Right atrium auricular region (tissue), 2 donors: ENCODE measurements at regions not wholly inside any gene's neighbourhood (a gene's known extent, or its start where the extent isn't known, plus 50 kb on each side); places are given as distances from the start of the nearest gene placed in this dataset.

Experiments used
- DNase-seq: peaks from one replicate; pipeline ENCODE4 v3.0.0-alpha.2; 2019; ENCODE audit warnings: low spot score
- H3K27ac ChIP-seq, 2 donors: fragments of 200-600 bp; sonication (generic); 1 replicate in 1 of 2; 2 replicates in 1 of 2; pipeline ENCODE4 v1.5.1; 2016 to 2019
- H3K27me3 ChIP-seq, 2 donors: fragments of 200-600 bp; sonication (generic); one replicate each; pipeline versions ENCODE4 v1.5.1 to v1.6.0; 2017 to 2019
- H3K36me3 ChIP-seq: fragments of 200-600 bp; sonication (generic); one replicate; pipeline ENCODE4 v1.5.1; 2016
- H3K4me1 ChIP-seq, 2 donors: fragments of 200-600 bp; sonication (generic); one replicate each; pipeline versions ENCODE4 v1.5.1 to v1.6.0; 2017 to 2019
- H3K4me3 ChIP-seq, 2 donors: fragments of 200-600 bp; sonication (generic); 1 replicate in 1 of 2; 2 replicates in 1 of 2; pipeline ENCODE4 v1.5.1; 2017 to 2019; ENCODE audit warnings: mild to moderate bottlenecking in 1 of 2, moderate library complexity in 1 of 2
- H3K9me3 ChIP-seq, 2 donors: fragments of 200-600 bp; sonication (generic); one replicate each; pipeline ENCODE4 v1.5.1; 2019
- TF ChIP-seq, protein P1 (sequence below), 2 donors: fragments of 200-600 bp; sonication (generic); IDR thresholded peaks; one replicate each; pipeline ENCODE4 v1.5.1; 2019; ENCODE audit warnings: antibody characterized with exemption in 2 of 2

DNA sequence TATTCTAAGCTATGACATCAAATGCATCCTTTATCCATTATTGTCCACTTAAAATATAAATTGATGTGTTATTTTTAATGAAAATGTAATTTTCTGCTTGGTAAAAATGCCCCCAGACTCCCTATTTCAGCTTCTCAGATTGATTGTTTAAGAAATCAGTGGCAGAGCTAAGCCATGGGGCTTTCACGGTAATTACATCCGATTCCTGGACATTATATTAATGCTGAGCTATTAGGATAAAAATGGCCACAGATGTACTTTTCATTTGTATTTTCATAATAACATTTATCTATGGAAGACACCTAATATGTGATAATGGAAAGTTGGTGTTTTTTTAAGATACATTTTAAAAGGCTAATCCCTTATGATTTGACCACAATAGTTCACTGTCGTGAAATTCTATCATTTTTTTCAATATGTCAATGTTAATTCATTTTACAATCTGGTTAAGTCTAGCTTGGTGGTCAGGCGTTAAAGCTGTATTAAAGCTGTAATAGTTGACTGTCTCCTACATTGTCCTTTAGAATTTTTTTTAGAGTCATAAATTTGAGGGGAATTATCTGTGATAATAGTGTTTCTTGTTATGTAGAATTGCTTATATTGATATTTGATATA, 229.0 kb upstream of the UBE2E3 start:
- H3K9me3 ChIP-seq = no peaks in the 10 kb centered on the region
- DNase-seq = no peak
- H3K27ac ChIP-seq = no peak overlapping the region
- TF ChIP-seq, protein P1, sequence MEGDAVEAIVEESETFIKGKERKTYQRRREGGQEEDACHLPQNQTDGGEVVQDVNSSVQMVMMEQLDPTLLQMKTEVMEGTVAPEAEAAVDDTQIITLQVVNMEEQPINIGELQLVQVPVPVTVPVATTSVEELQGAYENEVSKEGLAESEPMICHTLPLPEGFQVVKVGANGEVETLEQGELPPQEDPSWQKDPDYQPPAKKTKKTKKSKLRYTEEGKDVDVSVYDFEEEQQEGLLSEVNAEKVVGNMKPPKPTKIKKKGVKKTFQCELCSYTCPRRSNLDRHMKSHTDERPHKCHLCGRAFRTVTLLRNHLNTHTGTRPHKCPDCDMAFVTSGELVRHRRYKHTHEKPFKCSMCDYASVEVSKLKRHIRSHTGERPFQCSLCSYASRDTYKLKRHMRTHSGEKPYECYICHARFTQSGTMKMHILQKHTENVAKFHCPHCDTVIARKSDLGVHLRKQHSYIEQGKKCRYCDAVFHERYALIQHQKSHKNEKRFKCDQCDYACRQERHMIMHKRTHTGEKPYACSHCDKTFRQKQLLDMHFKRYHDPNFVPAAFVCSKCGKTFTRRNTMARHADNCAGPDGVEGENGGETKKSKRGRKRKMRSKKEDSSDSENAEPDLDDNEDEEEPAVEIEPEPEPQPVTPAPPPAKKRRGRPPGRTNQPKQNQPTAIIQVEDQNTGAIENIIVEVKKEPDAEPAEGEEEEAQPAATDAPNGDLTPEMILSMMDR (IDR thresholded peaks at IDR 0.05) = no peak
- H3K4me1 ChIP-seq = no peaks in the 10 kb centered on the region
- no peak overlapping the region for H3K4me3 ChIP-seq
- no peaks in the 10 kb centered on the region for H3K36me3 ChIP-seq
- no peaks in the 10 kb centered on the region for H3K27me3 ChIP-seq

DNA sequence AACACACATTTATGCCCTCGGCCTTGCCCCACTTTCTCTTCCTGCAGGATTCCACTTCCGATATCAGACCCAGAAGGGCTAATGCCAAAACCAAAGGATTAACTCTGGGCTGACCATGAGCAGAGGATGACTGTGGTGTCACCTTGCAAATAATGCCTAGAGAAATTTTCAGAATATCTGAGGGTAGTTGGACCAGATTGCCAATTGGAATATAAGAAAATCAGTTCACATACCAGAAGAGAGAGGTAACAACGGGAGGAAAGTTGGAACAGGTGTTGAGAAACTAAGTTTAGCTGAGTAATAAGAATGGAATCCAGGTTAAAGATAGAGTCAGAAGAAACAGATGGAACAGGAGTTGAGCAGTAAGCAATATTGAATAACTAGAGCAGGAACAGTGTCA, 232.7 kb upstream of the UBE2E3 start:
- Histone ChIP-seq H3K36me3 (no peaks in the 10 kb centered on the region), H3K4me1 (no peaks in the 10 kb centered on the region), H3K4me3 (no peak overlapping the region), H3K27ac (no peak overlapping the region), H3K9me3 (no peaks in the 10 kb centered on the region), H3K27me3 (no peaks in the 10 kb centered on the region)
- TF ChIP-seq, protein P1 (IDR thresholded peaks at IDR 0.05) = no peak
- DNase-seq = no peak

DNA sequence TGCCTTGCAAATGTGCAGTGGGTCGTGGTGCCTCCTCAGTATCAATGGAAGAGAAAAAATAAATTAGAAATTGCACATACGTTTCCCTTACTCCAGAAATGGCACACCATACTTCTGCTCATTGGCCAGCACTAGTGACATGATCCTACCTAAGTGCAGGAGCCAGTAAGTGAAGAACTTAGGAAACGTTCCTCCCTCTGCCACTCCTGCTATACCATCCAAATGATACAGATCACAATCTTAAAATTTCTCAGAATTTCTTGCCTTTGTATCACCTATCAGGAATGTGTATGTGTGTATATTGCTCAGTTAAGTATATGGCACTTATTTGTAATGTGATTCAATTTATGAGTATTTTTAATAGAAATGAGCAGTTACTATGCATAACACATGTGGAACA, 237.0 kb upstream of the UBE2E3 start:
- H3K27me3 ChIP-seq = no peaks in the 10 kb centered on the region
- DNase-seq = no peak
- H3K4me1 ChIP-seq = no peaks in the 10 kb centered on the region
- H3K36me3 ChIP-seq = no peaks in the 10 kb centered on the region
- TF ChIP-seq, protein P1 (IDR thresholded peaks at IDR 0.05) = no peak
- no peaks in the 10 kb centered on the region for H3K9me3 ChIP-seq
- no peak overlapping the region for H3K27ac ChIP-seq
- H3K4me3 ChIP-seq = no peak overlapping the region

DNA sequence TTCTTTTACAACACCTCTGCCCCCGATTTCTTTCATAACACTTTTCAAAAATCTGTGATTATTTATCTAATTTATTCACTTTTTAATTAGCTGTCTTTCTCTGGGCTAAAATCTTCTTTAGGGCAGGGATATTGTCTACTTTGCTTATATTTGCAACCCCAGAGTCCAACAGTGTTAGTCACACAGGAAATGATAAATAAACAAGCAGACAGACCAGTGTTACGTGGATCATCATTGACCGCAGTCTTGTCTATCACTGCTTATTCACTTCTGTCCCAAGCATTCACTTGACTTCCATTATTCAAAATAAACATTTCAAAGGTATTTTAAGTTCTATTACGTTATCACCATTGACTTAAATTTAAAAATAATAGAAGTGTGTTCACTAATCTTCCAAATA, 237.6 kb upstream of the UBE2E3 start:
- Histone ChIP-seq H3K27me3 (no peaks in the 10 kb centered on the region), H3K27ac (no peak overlapping the region), H3K4me1 (no peaks in the 10 kb centered on the region), H3K36me3 (no peaks in the 10 kb centered on the region), H3K9me3 (no peaks in the 10 kb centered on the region), H3K4me3 (no peak overlapping the region)
- TF ChIP-seq, protein P1 (IDR thresholded peaks at IDR 0.05) = no peak
- DNase-seq = no peak

DNA sequence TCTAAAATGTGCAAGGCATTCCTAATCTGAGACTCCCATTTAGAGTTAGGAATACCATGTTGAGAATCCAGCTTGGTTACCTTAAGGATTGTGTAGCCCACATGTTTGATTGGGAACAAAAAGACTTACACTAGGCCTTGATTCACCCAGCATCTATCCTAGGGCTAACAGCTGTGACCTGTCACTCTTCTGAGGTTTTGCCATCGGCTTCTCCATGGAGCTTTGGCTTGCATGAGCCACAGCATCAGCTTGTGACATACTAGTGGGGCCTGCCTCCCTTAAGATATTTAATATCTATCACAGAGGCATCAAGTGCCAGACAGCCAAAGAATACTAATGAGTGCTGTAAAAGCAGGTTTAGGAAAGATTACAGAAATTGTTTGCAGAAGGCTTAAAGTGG, 241.3 kb upstream of the UBE2E3 start:
- Histone ChIP-seq H3K4me3 (no peak overlapping the region), H3K27me3 (no peaks in the 10 kb centered on the region), H3K27ac (no peak overlapping the region), H3K36me3 (no peaks in the 10 kb centered on the region), H3K9me3 (no peaks in the 10 kb centered on the region), H3K4me1 (no peaks in the 10 kb centered on the region)
- DNase-seq = no peak
- TF ChIP-seq, protein P1 (IDR thresholded peaks at IDR 0.05) = no peak

DNA sequence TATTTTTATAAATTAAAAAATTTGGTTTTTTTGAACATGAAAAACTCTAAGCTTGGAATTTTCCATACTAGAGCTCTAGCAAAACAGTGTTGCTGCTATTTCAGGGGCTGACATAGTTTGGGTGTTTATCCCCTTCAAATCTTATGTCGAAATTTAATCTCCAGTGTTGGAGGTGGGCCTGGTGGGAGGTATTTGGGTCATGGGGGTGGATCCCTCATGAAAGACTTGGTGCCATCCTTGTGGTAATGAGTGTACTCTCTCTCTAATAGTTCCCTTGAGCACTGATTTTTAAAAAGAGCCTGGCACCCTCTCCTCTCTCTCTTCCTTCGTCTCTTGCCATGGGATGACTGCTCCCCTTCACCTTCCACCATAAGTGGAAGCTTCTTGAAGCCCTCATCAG, 244.6 kb upstream of the UBE2E3 start:
- no peaks in the 10 kb centered on the region for H3K36me3 ChIP-seq
- TF ChIP-seq, protein P1 (IDR thresholded peaks at IDR 0.05) = no peak
- no peaks in the 10 kb centered on the region for H3K27me3 ChIP-seq
- no peak overlapping the region for H3K4me3 ChIP-seq
- no peaks in the 10 kb centered on the region for H3K4me1 ChIP-seq
- H3K9me3 ChIP-seq = no peaks in the 10 kb centered on the region
- DNase-seq = no peak
- no peak overlapping the region for H3K27ac ChIP-seq
